ENCODE measurements at regions not wholly inside any gene's neighbourhood (a gene's known extent, or its start where the extent isn't known, plus 50 kb on each side); places are given as distances from the start of the nearest gene placed in this dataset.
A peak's percentile ranks its signal among the peaks of the same experiment; 100 is the strongest.

DNA sequence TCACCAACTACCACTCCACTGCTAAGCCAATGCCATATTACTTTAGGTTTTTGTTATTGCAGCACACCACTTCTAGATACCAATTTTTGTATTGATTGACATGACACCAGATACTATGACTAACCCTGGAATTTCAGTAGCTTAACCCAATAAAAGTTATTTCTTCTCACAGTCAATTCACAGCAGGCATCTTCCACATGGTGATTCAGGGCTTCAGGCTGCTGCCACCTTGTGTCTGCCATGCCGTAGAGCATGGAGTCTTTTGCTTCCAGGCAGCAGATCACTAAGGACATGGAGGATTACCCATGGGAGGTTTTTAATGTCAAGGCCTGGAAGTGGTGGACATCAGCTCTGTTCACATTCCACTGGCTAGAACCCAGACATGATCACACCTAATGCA, 56.4 kb upstream of the LTA4H start:
- TF ChIP-seq, protein P1, sequence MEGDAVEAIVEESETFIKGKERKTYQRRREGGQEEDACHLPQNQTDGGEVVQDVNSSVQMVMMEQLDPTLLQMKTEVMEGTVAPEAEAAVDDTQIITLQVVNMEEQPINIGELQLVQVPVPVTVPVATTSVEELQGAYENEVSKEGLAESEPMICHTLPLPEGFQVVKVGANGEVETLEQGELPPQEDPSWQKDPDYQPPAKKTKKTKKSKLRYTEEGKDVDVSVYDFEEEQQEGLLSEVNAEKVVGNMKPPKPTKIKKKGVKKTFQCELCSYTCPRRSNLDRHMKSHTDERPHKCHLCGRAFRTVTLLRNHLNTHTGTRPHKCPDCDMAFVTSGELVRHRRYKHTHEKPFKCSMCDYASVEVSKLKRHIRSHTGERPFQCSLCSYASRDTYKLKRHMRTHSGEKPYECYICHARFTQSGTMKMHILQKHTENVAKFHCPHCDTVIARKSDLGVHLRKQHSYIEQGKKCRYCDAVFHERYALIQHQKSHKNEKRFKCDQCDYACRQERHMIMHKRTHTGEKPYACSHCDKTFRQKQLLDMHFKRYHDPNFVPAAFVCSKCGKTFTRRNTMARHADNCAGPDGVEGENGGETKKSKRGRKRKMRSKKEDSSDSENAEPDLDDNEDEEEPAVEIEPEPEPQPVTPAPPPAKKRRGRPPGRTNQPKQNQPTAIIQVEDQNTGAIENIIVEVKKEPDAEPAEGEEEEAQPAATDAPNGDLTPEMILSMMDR (conservative IDR thresholded peaks at IDR 0.05 in 1 of 2, IDR thresholded peaks at IDR 0.05 in 1 of 2; ENCODE audit: extremely low read depth in 1 of 2, insufficient read depth in 1 of 2, low read depth in 1 of 2, low read length in 2 of 2) = peak; percentile 48 to 55
- no peak for TF ChIP-seq EZH2 (IDR thresholded peaks at IDR 0.05; ENCODE audit: borderline replicate concordance, low read length)
